ENCODE measurements at regions not wholly inside any gene's neighbourhood (a gene's known extent, or its start where the extent isn't known, plus 50 kb on each side); places are given as distances from the start of the nearest gene placed in this dataset.

- TF ChIP-seq CTCF (IDR thresholded peaks at IDR 0.05) = no peak
- TF ChIP-seq POLR2A (IDR thresholded peaks at IDR 0.05) = no peak
These were observed 101.4 kb downstream of the TMEM18 start for GRCh38 chr2:575727-576236.

Data from body of pancreas (tissue), 4 donors.